ENCODE measurements at regions not wholly inside any gene's neighbourhood (a gene's known extent, or its start where the extent isn't known, plus 50 kb on each side); places are given as distances from the start of the nearest gene placed in this dataset.

- Histone ChIP-seq H3K36me3 (no peaks in the 10 kb centered on the region), H3K4me1 (no peaks in the 10 kb centered on the region), H3K27ac (no peak overlapping the region), H3K9me3 (no peaks in the 10 kb centered on the region), H3K4me3 (no peak overlapping the region), H3K27me3 (no peaks in the 10 kb centered on the region)
- DNase-seq, result no peak
- intact Hi-C loops (cut with DNase I), result no loop called here
- 60 to 66% methylated on average over 4 of the region's 4 CpGs for WGBS, 2 donors
- TF ChIP-seq EP300 (IDR thresholded peaks at IDR 0.05) (no peak), POLR2AphosphoS5 (IDR thresholded peaks at IDR 0.05) (no peak), CTCF (IDR thresholded peaks at IDR 0.05) (no peak), POLR2A (IDR thresholded peaks at IDR 0.05) (no peak)
These were observed 442.5 kb upstream of the LCORL start for GRCh38 chr4:18463987-18464559.

GRCh38 chr4:18458465-18458864, 436.9 kb upstream of the LCORL start:
- 92 to 94% methylated on average over 3 of the region's 3 CpGs for WGBS, 2 donors
- no peaks in the 10 kb centered on the region for H3K36me3 ChIP-seq
- H3K9me3 ChIP-seq, result no peaks in the 10 kb centered on the region
- H3K27ac ChIP-seq, result no peak overlapping the region
- DNase-seq, result no peak
- no peaks in the 10 kb centered on the region for H3K4me1 ChIP-seq
- no peak overlapping the region for H3K4me3 ChIP-seq
- TF ChIP-seq EP300 (IDR thresholded peaks at IDR 0.05) (no peak), POLR2A (IDR thresholded peaks at IDR 0.05) (no peak), CTCF (IDR thresholded peaks at IDR 0.05) (no peak), POLR2AphosphoS5 (IDR thresholded peaks at IDR 0.05) (no peak)
- no peaks in the 10 kb centered on the region for H3K27me3 ChIP-seq
- intact Hi-C loops (cut with DNase I), result no loop called here

- H3K27ac ChIP-seq, result no peak overlapping the region
- H3K4me1 ChIP-seq, result no peaks in the 10 kb centered on the region
- no peaks in the 10 kb centered on the region for H3K36me3 ChIP-seq
- no peaks in the 10 kb centered on the region for H3K9me3 ChIP-seq
- intact Hi-C loops (cut with DNase I), result no loop called here
- no peaks in the 10 kb centered on the region for H3K27me3 ChIP-seq
- no peak overlapping the region for H3K4me3 ChIP-seq
- WGBS, 2 donors, result 18 to 64% methylated on average over 3 of the region's 3 CpGs
- DNase-seq, result no peak
- TF ChIP-seq POLR2AphosphoS5 (IDR thresholded peaks at IDR 0.05), result no peak
- no peak for TF ChIP-seq CTCF (IDR thresholded peaks at IDR 0.05)
- TF ChIP-seq POLR2A (IDR thresholded peaks at IDR 0.05), result no peak
- no peak for TF ChIP-seq EP300 (IDR thresholded peaks at IDR 0.05)
These were observed 432.8 kb upstream of the LCORL start for GRCh38 chr4:18454349-18454748.

- no peak overlapping the region for H3K4me3 ChIP-seq
- 89 to 90% methylated on average over 4 of the region's 4 CpGs for WGBS, 2 donors
These were observed 423.6 kb upstream of the LCORL start for GRCh38 chr4:18445110-18445509.

More at GRCh38 chr4:18445110-18445509, 423.6 kb upstream of the LCORL start:
- H3K4me1 ChIP-seq, result no peaks in the 10 kb centered on the region
- no peak for DNase-seq
- H3K9me3 ChIP-seq, result peaks cover 0 to 2% (median 0%) of the 10 kb centered on the region in 4 donors
- TF ChIP-seq POLR2A (IDR thresholded peaks at IDR 0.05), result no peak
- TF ChIP-seq CTCF (IDR thresholded peaks at IDR 0.05), result no peak
- no peak for TF ChIP-seq POLR2AphosphoS5 (IDR thresholded peaks at IDR 0.05)
- TF ChIP-seq EP300 (IDR thresholded peaks at IDR 0.05), result no peak
- intact Hi-C loops (cut with DNase I), result no loop called here
- H3K27me3 ChIP-seq, result no peaks in the 10 kb centered on the region
- H3K27ac ChIP-seq, result no peak overlapping the region
- H3K36me3 ChIP-seq, result no peaks in the 10 kb centered on the region

Measured in sigmoid colon (tissue), 6 donors.